VCaP (cell line): ENCODE measurements at regions not wholly inside any gene's neighbourhood (a gene's known extent, or its start where the extent isn't known, plus 50 kb on each side); places are given as distances from the start of the nearest gene placed in this dataset.

Experiments used
- H3K27ac ChIP-seq: fragments of 450-650 bp; 2 replicates; pipeline ENCODE4 v1.5.1; 2017
- TF ChIP-seq, protein P1 (sequence below): fragments of 450-650 bp; conservative IDR thresholded peaks from 2 replicates; pipeline ENCODE4 v1.5.1; 2017; ENCODE audit warnings: mild to moderate bottlenecking, moderate library complexity

DNA sequence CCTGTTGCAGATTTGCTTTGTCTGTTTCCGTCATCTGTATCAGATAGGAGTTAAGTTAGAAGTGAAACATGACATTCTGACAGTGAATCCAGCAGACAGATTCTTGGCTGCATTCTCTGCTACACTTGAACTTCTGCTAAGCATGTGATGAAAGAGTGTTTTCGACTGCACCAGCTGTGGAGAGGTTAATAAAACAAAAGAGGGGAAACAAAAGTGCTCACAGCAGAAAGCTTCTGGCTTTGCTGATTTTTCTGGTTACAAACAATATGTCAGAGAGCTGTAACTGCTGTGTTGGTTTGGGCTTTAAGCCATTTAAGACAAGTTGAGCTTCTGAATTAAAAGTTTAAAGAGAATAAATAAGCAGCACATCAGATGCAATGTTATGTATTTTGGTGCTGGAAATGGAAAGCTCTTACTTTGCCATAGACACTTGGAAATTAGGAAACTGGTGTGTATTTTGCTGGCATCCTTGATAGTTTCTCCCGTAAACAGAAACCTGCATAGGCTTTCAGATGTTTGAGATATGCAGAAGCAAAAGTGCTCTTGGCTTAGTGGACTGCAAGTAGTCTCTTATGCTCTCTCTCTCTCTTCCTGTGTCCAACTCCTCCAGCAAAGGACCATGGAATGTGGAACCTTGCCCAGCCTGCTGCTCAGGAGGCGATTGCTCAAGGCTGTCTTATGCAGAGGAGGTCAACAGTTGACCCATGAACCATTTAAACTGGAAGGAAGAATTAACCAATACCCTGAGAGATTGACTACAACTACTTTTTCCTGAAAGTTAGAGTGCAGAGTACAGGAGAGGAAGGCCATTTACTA lies 104.9 kb downstream of the RPS12 start:
- no peak overlapping the region for H3K27ac ChIP-seq
- TF ChIP-seq, protein P1, sequence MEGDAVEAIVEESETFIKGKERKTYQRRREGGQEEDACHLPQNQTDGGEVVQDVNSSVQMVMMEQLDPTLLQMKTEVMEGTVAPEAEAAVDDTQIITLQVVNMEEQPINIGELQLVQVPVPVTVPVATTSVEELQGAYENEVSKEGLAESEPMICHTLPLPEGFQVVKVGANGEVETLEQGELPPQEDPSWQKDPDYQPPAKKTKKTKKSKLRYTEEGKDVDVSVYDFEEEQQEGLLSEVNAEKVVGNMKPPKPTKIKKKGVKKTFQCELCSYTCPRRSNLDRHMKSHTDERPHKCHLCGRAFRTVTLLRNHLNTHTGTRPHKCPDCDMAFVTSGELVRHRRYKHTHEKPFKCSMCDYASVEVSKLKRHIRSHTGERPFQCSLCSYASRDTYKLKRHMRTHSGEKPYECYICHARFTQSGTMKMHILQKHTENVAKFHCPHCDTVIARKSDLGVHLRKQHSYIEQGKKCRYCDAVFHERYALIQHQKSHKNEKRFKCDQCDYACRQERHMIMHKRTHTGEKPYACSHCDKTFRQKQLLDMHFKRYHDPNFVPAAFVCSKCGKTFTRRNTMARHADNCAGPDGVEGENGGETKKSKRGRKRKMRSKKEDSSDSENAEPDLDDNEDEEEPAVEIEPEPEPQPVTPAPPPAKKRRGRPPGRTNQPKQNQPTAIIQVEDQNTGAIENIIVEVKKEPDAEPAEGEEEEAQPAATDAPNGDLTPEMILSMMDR: no peak

DNA sequence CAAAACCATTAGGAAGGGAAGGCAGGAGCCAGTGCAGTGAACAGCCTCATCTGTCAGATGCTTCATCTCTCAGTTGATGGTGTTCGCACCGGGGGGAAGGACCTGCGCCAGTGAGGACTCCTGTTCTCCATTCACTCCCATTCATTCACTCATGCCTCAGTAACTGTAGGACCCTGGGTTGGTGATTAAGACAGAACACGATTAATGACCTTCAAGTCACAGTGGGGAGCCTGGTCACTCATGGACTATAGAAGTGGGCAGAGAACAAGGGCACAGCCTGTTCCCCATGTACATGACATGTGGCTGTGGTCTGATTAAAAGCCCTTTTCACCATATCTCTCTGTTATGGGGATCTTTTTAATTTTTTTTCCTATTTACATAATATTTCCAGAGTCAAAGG lies 113.3 kb downstream of the RPS12 start:
- no peak overlapping the region for H3K27ac ChIP-seq
- TF ChIP-seq, protein P1: no peak

DNA sequence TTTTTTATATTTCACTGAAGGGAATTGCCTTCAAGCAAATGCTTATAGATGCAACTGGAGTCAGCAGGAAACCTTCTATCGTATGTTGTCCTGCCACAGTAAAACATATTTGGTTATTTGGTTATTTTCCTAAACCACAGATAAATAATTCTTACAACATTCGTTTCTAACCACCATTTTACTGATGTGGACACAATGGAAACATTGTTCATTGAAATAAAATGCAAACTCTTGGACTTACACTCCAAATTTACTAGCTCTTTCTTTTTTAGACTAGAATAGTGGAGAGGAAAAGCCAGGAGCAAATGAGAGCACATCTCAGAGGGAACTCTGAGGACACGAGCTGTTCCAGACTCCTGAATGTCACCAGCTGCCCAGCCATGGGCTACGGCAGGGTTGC lies 114.8 kb downstream of the RPS12 start:
- no peak overlapping the region for H3K27ac ChIP-seq
- TF ChIP-seq, protein P1: no peak

DNA sequence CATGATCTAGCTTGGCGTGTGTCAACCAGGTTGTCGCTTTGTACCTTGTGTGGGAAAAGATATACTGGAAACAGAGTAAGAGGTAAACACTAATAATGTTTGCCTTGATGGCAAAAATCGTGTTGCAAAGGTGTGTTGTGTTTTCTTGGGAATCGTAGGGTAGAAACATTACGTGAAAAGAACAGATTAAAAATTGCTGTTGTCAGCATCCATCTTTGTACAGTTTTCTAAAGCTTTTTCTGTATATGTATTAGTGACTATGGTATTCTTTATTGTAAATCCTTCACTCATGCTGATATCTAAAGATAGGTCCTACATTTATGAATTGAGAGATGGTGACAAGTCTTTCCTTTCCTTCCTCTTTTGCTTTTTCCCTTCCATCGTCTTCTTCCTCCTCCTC lies 116.9 kb downstream of the RPS12 start:
- H3K27ac ChIP-seq: no peak overlapping the region; the same call in 1 of the 2 replicates
- TF ChIP-seq, protein P1: no peak

DNA sequence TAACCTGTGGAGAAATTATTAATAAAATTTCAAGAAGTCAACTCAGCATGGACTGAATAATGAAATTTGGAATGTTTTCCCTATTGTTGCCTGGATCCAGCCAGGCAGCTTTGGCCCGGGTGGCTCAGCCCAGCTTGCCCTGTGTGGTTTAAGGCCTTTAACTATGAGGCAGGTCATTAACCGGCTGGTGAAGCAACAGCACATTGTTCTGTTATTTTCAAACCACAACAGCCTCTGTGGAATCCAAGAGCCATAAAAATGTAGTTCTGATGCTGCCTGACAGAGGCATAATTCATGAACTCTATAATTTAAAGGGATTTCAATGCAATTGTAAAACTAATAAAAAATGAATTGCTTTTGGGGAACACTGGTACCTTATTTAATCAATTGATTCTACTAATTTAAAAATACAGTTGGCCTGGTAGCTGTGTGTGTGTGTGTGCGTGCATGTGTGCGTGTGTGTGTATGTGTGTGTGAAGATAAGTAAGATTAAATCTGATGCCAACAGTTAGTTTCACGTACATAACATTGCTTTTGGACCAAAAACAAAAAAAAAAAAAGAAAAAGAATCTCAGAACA lies 117.7 kb downstream of the RPS12 start:
- H3K27ac ChIP-seq: peak overlapping the region; percentile 34
- TF ChIP-seq, protein P1: no peak

DNA sequence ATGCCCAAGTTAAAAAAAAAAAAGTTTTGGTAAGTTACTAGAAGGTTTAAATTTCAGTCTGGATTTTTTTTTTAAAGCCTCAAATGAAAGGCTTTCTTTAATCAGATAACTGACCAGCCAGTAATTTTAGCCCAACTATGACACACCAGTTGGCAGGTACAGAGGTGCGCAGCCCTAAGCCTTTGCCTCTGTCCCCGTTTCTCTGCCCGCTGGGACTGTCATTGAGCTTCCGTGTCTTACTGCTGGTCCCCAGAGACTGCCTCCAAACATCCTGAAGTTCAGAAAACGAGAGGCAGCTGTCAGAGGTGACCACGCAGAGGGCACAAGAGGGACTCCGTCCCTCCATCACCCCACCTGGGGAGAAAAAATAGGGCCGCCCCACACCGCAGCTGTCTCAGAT lies 118.2 kb downstream of the RPS12 start:
- TF ChIP-seq, protein P1: no peak
- H3K27ac ChIP-seq: peak overlapping the region; percentile 34; the same call in 1 of the 2 replicates

DNA sequence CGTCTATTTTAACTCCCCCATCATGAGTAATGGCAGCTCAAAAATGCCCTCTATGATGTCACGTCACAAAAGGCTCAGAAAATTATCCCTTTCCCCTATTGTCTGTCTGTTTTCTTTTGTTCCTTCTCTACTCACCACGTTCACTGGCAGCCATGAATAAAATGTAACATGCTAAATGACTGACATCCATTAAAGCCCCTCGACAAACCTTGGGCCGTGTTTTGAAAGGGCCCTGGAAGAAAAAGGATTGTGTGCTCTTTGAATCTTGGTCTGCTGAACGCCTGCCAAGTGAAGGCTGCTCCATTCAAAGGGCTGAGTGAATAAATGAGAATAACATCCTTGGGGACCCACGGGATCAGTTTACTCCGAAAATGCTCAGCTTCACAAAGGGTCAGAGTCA lies 118.7 kb downstream of the RPS12 start:
- TF ChIP-seq, protein P1: no peak
- no peak overlapping the region for H3K27ac ChIP-seq
